DMS153 treated with DMSO at 0.1 percent for 48 hours (cell line): ENCODE measurements at regions not wholly inside any gene's neighbourhood (a gene's known extent, or its start where the extent isn't known, plus 50 kb on each side); places are given as distances from the start of the nearest gene placed in this dataset.

Experiments
- DNase-seq: peaks from one replicate; lab custom pipeline; 2025; ENCODE audit not compliant: unreplicated experiment; lab: John Stamatoyannopoulos, UW

GRCh38 chr9:13372510-13372909 lies 93.0 kb upstream of the MPDZ start:
- no peak for DNase-seq

- no peak for DNase-seq
Observed at GRCh38 chr9:13369431-13369830, 89.9 kb upstream of the MPDZ start.

- DNase-seq = no peak
Observed at GRCh38 chr9:13367784-13368183, 88.3 kb upstream of the MPDZ start.

- DNase-seq = no peak
Observed at GRCh38 chr9:13364271-13365000, 84.9 kb upstream of the MPDZ start.

GRCh38 chr9:13361076-13361475 lies 81.6 kb upstream of the MPDZ start:
- no peak for DNase-seq

- no peak for DNase-seq
Observed at GRCh38 chr9:13360188-13360587, 80.7 kb upstream of the MPDZ start.

- no peak for DNase-seq
Observed at GRCh38 chr9:13358128-13358527, 78.6 kb upstream of the MPDZ start.

GRCh38 chr9:13354733-13355132 lies 75.2 kb upstream of the MPDZ start:
- peak; percentile 64 for DNase-seq

GRCh38 chr9:13352451-13352979 lies 73.0 kb upstream of the MPDZ start:
- no peak for DNase-seq

- DNase-seq = peak; percentile 56
Observed at GRCh38 chr9:13351778-13352386, 72.4 kb upstream of the MPDZ start.

- no peak for DNase-seq
Observed at GRCh38 chr9:13332571-13332970, 53.1 kb upstream of the MPDZ start.

- DNase-seq = no peak
Observed at GRCh38 chr9:13331320-13331719, 51.8 kb upstream of the MPDZ start.

- DNase-seq = no peak
Observed at GRCh38 chr9:13330396-13331004, 51.0 kb upstream of the MPDZ start.
